ENCODE measurements at regions not wholly inside any gene's neighbourhood (a gene's known extent, or its start where the extent isn't known, plus 50 kb on each side); places are given as distances from the start of the nearest gene placed in this dataset.

GRCh38 chr16:5560084-5560483, 462.5 kb upstream of the EEF2KMT start:
- no peaks in the 10 kb centered on the region for H3K27me3 ChIP-seq (ENCODE audit: control insufficient read depth in 3 of 3, insufficient read depth in 3 of 3, low read length in 2 of 3)
- H3K9me3 ChIP-seq (ENCODE audit: control insufficient read depth in 4 of 4, insufficient read depth in 3 of 4, low read length in 3 of 4): peaks cover 0 to 2% (median 0%) of the 10 kb centered on the region in 4 donors
- no peak overlapping the region for H3K27ac ChIP-seq (ENCODE audit: low read depth in 1 of 2, low read length in 1 of 2)
- no peak for ATAC-seq (ENCODE audit: insufficient read depth, low FRiP score)
- H3K36me3 ChIP-seq (ENCODE audit: control insufficient read depth in 4 of 4, insufficient read depth in 4 of 4, low read length in 4 of 4): no peaks in the 10 kb centered on the region
- no peak for DNase-seq
- H3K9ac ChIP-seq (ENCODE audit: insufficient read depth in 1 of 2, low read length in 2 of 2): no peak overlapping the region
- H3K4me3 ChIP-seq: no peak overlapping the region
- WGBS, 2 donors: 53 to 67% methylated on average over 2 of the region's 2 CpGs
- H3K4me1 ChIP-seq (ENCODE audit: control insufficient read depth in 5 of 5, insufficient read depth in 5 of 5, low read length in 5 of 5): peaks cover 0 to 1% (median 0%) of the 10 kb centered on the region in 5 donors
- TF ChIP-seq CTCF (IDR thresholded peaks at IDR 0.05; ENCODE audit: control extremely low read depth, extremely low read depth): no peak

GRCh38 chr16:5557966-5558365, 460.4 kb upstream of the EEF2KMT start:
- WGBS, 2 donors: 71 to 73% methylated on average over 9 of the region's 9 CpGs
- ATAC-seq (ENCODE audit: insufficient read depth, low FRiP score): no peak
- H3K27ac ChIP-seq (ENCODE audit: low read depth in 1 of 2, low read length in 1 of 2): no peak overlapping the region
- no peaks in the 10 kb centered on the region for H3K36me3 ChIP-seq (ENCODE audit: control insufficient read depth in 4 of 4, insufficient read depth in 4 of 4, low read length in 4 of 4)
- H3K9me3 ChIP-seq (ENCODE audit: control insufficient read depth in 4 of 4, insufficient read depth in 3 of 4, low read length in 3 of 4): peaks cover 0 to 2% (median 0%) of the 10 kb centered on the region in 4 donors
- DNase-seq: no peak
- no peaks in the 10 kb centered on the region for H3K27me3 ChIP-seq (ENCODE audit: control insufficient read depth in 3 of 3, insufficient read depth in 3 of 3, low read length in 2 of 3)
- no peak overlapping the region for H3K4me3 ChIP-seq
- no peak overlapping the region for H3K9ac ChIP-seq (ENCODE audit: insufficient read depth in 1 of 2, low read length in 2 of 2)
- no peak for TF ChIP-seq CTCF (IDR thresholded peaks at IDR 0.05; ENCODE audit: control extremely low read depth, extremely low read depth)
- no peaks in the 10 kb centered on the region for H3K4me1 ChIP-seq (ENCODE audit: control insufficient read depth in 5 of 5, insufficient read depth in 5 of 5, low read length in 5 of 5)

- WGBS, 2 donors: 89 to 96% methylated on average over 3 of the region's 3 CpGs
- H3K9me3 ChIP-seq (ENCODE audit: control insufficient read depth in 4 of 4, insufficient read depth in 3 of 4, low read length in 3 of 4): peaks cover 0 to 2% (median under 1%) of the 10 kb centered on the region in 4 donors
- ATAC-seq (ENCODE audit: insufficient read depth, low FRiP score) (no peak), DNase-seq (no peak)
- no peaks in the 10 kb centered on the region for H3K27me3 ChIP-seq (ENCODE audit: control insufficient read depth in 3 of 3, insufficient read depth in 3 of 3, low read length in 2 of 3)
- H3K9ac ChIP-seq (ENCODE audit: insufficient read depth in 1 of 2, low read length in 2 of 2): no peak overlapping the region
- no peak overlapping the region for H3K27ac ChIP-seq (ENCODE audit: low read depth in 1 of 2, low read length in 1 of 2)
- no peaks in the 10 kb centered on the region for H3K36me3 ChIP-seq (ENCODE audit: control insufficient read depth in 4 of 4, insufficient read depth in 4 of 4, low read length in 4 of 4)
- no peak for TF ChIP-seq CTCF (IDR thresholded peaks at IDR 0.05; ENCODE audit: control extremely low read depth, extremely low read depth)
- no peaks in the 10 kb centered on the region for H3K4me1 ChIP-seq (ENCODE audit: control insufficient read depth in 5 of 5, insufficient read depth in 5 of 5, low read length in 5 of 5)
- H3K4me3 ChIP-seq: no peak overlapping the region
Observed at GRCh38 chr16:5557448-5557847, 459.9 kb upstream of the EEF2KMT start.

GRCh38 chr16:5556158-5556810, 458.7 kb upstream of the EEF2KMT start:
- WGBS, 2 donors: 66 to 75% methylated on average over 13 of the region's 13 CpGs
- no peak overlapping the region for H3K27ac ChIP-seq (ENCODE audit: low read depth in 1 of 2, low read length in 1 of 2)
- no peak for ATAC-seq (ENCODE audit: insufficient read depth, low FRiP score)

More at GRCh38 chr16:5556158-5556810, 458.7 kb upstream of the EEF2KMT start:
- TF ChIP-seq CTCF (IDR thresholded peaks at IDR 0.05; ENCODE audit: control extremely low read depth, extremely low read depth): no peak
- Histone ChIP-seq H3K4me1 (ENCODE audit: control insufficient read depth in 5 of 5, insufficient read depth in 5 of 5, low read length in 5 of 5) (no peaks in the 10 kb centered on the region), H3K36me3 (ENCODE audit: control insufficient read depth in 4 of 4, insufficient read depth in 4 of 4, low read length in 4 of 4) (no peaks in the 10 kb centered on the region), H3K27me3 (ENCODE audit: control insufficient read depth in 3 of 3, insufficient read depth in 3 of 3, low read length in 2 of 3) (no peaks in the 10 kb centered on the region), H3K4me3 (no peak overlapping the region), H3K9me3 (ENCODE audit: control insufficient read depth in 4 of 4, insufficient read depth in 3 of 4, low read length in 3 of 4) (peaks cover 0 to 6% (median under 1%) of the 10 kb centered on the region in 4 donors), H3K9ac (ENCODE audit: insufficient read depth in 1 of 2, low read length in 2 of 2) (no peak overlapping the region)
- DNase-seq: no peak

Data from lung (tissue), 11 donors.